Mesendoderm (in vitro differentiated cells): ENCODE measurements at regions not wholly inside any gene's neighbourhood (a gene's known extent, or its start where the extent isn't known, plus 50 kb on each side); places are given as distances from the start of the nearest gene placed in this dataset.

Experiments
- DNase-seq: peaks from one replicate; pipeline ENCODE4 v3.0.0; 2013
- H2AK5ac ChIP-seq: 2 replicates; pipeline ENCODE4 v1.6.1; 2013; ENCODE audit warnings: low read length, inconsistent platforms
- H2BK120ac ChIP-seq: 2 replicates; pipeline ENCODE4 v1.6.1; 2013; ENCODE audit warnings: low read depth, mild to moderate bottlenecking, low read length, moderate library complexity, mixed read lengths
- H2BK15ac ChIP-seq: replicated peaks from 2 replicates; pipeline ENCODE4 v1.6.1; 2013; ENCODE audit warnings: low read depth, mild to moderate bottlenecking, moderate library complexity
- H2BK5ac ChIP-seq: 2 replicates; pipeline ENCODE4 v1.6.1; 2013; ENCODE audit warnings: low read length, inconsistent platforms
- H3K18ac ChIP-seq: 2 replicates; pipeline ENCODE4 v1.6.1; 2013; ENCODE audit warnings: mild to moderate bottlenecking, low read length, mixed read lengths
- H3K23ac ChIP-seq: one replicate; pipeline ENCODE4 v1.6.1; 2013; ENCODE audit warnings: low read length
- H3K27ac ChIP-seq: 2 replicates; pipeline ENCODE4 v1.5.1; 2013; ENCODE audit warnings: low read depth, mild to moderate bottlenecking, inconsistent platforms, low read length, moderate library complexity
- H3K27me3 ChIP-seq: 2 replicates; pipeline ENCODE4 v1.6.1; 2013; ENCODE audit warnings: low read length, control low read depth, mild to moderate bottlenecking, inconsistent platforms; ENCODE audit not compliant: insufficient read depth, poor library complexity
- H3K36me3 ChIP-seq: 2 replicates; pipeline ENCODE4 v1.6.1; 2013; ENCODE audit warnings: low read length, inconsistent platforms; ENCODE audit not compliant: control insufficient read depth, insufficient read depth
- H3K4ac ChIP-seq: one replicate; pipeline ENCODE4 v1.6.1; 2013; ENCODE audit warnings: low read depth, mild to moderate bottlenecking, low read length, moderate library complexity
- H3K4me1 ChIP-seq: 2 replicates; pipeline ENCODE4 v1.6.1; 2013; ENCODE audit warnings: low read depth, low read length, inconsistent platforms; ENCODE audit not compliant: control insufficient read depth
- H3K4me2 ChIP-seq: 2 replicates; pipeline ENCODE4 v1.6.1; 2013; ENCODE audit warnings: low read length
- H3K4me3 ChIP-seq: 2 replicates; pipeline ENCODE4 v1.5.1; 2013; ENCODE audit warnings: mild to moderate bottlenecking, low read length
- H3K56ac ChIP-seq: one replicate; pipeline ENCODE4 v1.6.1; 2013; ENCODE audit warnings: low read length
- H3K79me1 ChIP-seq: 2 replicates; pipeline ENCODE4 v1.6.1; 2013; ENCODE audit warnings: low read length, inconsistent platforms
- H3K79me2 ChIP-seq: 2 replicates; pipeline ENCODE4 v1.6.1; 2013; ENCODE audit warnings: mild to moderate bottlenecking, low read length; ENCODE audit not compliant: control insufficient read depth, insufficient read depth
- H3K9ac ChIP-seq: 2 replicates; pipeline ENCODE4 v1.6.1; 2013; ENCODE audit warnings: low read length, inconsistent platforms
- H4K5ac ChIP-seq: one replicate; pipeline ENCODE4 v1.6.1; 2013; ENCODE audit warnings: low read length
- H4K8ac ChIP-seq: one replicate; pipeline ENCODE4 v1.6.1; 2013; ENCODE audit warnings: low read depth, mild to moderate bottlenecking, control low read depth, low read length, moderate library complexity
- WGBS: extraction: QIAGEN DNeasy Blood & Tissue Kit; methylation state at CpG from one replicate; pipeline ENCODE4 v1.1.7; 2013; ENCODE audit warnings: low lambda C conversion rate, missing lambda C conversion rate; ENCODE audit not compliant: insufficient coverage; ENCODE audit errors: extremely low coverage; 5-methylcytosine and 5-hydroxymethylcytosine counted together

GRCh38 chr1:193321242-193321840 lies 134.9 kb upstream of the B3GALT2 start:
- H2BK5ac ChIP-seq: no peak overlapping the region
- no peak overlapping the region for H3K4me2 ChIP-seq
- H3K79me1 ChIP-seq: no peaks in the 10 kb centered on the region
- H3K23ac ChIP-seq: no peak overlapping the region
- no CpG with 5 or more reads among the region's 2 CpGs for WGBS
- no peaks in the 10 kb centered on the region for H3K27me3 ChIP-seq
- H4K5ac ChIP-seq: no peak overlapping the region
- H3K4ac ChIP-seq: no peak overlapping the region
- no peaks in the 10 kb centered on the region for H3K79me2 ChIP-seq
- H4K8ac ChIP-seq: no peak overlapping the region
- H3K27ac ChIP-seq: no peak overlapping the region
- no peak overlapping the region for H3K18ac ChIP-seq
- H3K56ac ChIP-seq: no peak overlapping the region
- H3K4me1 ChIP-seq: no peaks in the 10 kb centered on the region
- no peaks in the 10 kb centered on the region for H3K36me3 ChIP-seq
- no peak for DNase-seq
- H3K9ac ChIP-seq: no peak overlapping the region
- H2AK5ac ChIP-seq: no peak overlapping the region
- no peak overlapping the region for H3K4me3 ChIP-seq
- H2BK120ac ChIP-seq: no peak overlapping the region
- H2BK15ac ChIP-seq: no peak overlapping the region

GRCh38 chr1:193320270-193320669 lies 133.9 kb upstream of the B3GALT2 start:
- H3K4me3 ChIP-seq: no peak overlapping the region
- H3K79me2 ChIP-seq: no peaks in the 10 kb centered on the region
- no peak overlapping the region for H2AK5ac ChIP-seq
- H2BK120ac ChIP-seq: no peak overlapping the region
- H3K9ac ChIP-seq: no peak overlapping the region
- DNase-seq: no peak
- H3K27me3 ChIP-seq: no peaks in the 10 kb centered on the region
- no peak overlapping the region for H3K4ac ChIP-seq
- H2BK5ac ChIP-seq: no peak overlapping the region
- no peaks in the 10 kb centered on the region for H3K4me1 ChIP-seq
- H3K27ac ChIP-seq: no peak overlapping the region
- no peak overlapping the region for H3K56ac ChIP-seq
- no peak overlapping the region for H3K4me2 ChIP-seq
- WGBS: no CpG with 5 or more reads among the region's 2 CpGs
- no peaks in the 10 kb centered on the region for H3K36me3 ChIP-seq
- H3K79me1 ChIP-seq: no peaks in the 10 kb centered on the region
- no peak overlapping the region for H2BK15ac ChIP-seq
- H3K23ac ChIP-seq: no peak overlapping the region
- no peak overlapping the region for H3K18ac ChIP-seq
- H4K5ac ChIP-seq: no peak overlapping the region
- H4K8ac ChIP-seq: no peak overlapping the region

- H3K4me2 ChIP-seq: no peak overlapping the region
- H3K4me3 ChIP-seq: no peak overlapping the region
- no peaks in the 10 kb centered on the region for H3K36me3 ChIP-seq
- no peak overlapping the region for H2BK15ac ChIP-seq
- no peak overlapping the region for H3K4ac ChIP-seq
- H3K18ac ChIP-seq: no peak overlapping the region
- H3K79me2 ChIP-seq: no peaks in the 10 kb centered on the region
- H3K56ac ChIP-seq: no peak overlapping the region
- H2BK120ac ChIP-seq: no peak overlapping the region
- no peak overlapping the region for H3K23ac ChIP-seq
- no peaks in the 10 kb centered on the region for H3K79me1 ChIP-seq
- H3K27ac ChIP-seq: no peak overlapping the region
- DNase-seq: no peak
- no peaks in the 10 kb centered on the region for H3K4me1 ChIP-seq
- H2BK5ac ChIP-seq: no peak overlapping the region
- no peaks in the 10 kb centered on the region for H3K27me3 ChIP-seq
- no peak overlapping the region for H2AK5ac ChIP-seq
- H4K5ac ChIP-seq: no peak overlapping the region
- H3K9ac ChIP-seq: no peak overlapping the region
- no peak overlapping the region for H4K8ac ChIP-seq
Measured at GRCh38 chr1:193318347-193318746, 131.9 kb upstream of the B3GALT2 start.

GRCh38 chr1:193313354-193314140 lies 127.1 kb upstream of the B3GALT2 start:
- H3K4me2 ChIP-seq: no peak overlapping the region
- no peak overlapping the region for H3K23ac ChIP-seq
- no peak overlapping the region for H3K9ac ChIP-seq
- no peaks in the 10 kb centered on the region for H3K79me2 ChIP-seq
- no peak overlapping the region for H2BK5ac ChIP-seq
- no CpG with 5 or more reads among the region's 15 CpGs for WGBS
- no peak overlapping the region for H2BK120ac ChIP-seq
- no peak overlapping the region for H3K56ac ChIP-seq
- H3K27ac ChIP-seq: no peak overlapping the region
- no peak overlapping the region for H3K18ac ChIP-seq
- no peak overlapping the region for H3K4ac ChIP-seq
- H4K8ac ChIP-seq: no peak overlapping the region
- H3K4me1 ChIP-seq: no peaks in the 10 kb centered on the region
- H3K36me3 ChIP-seq: no peaks in the 10 kb centered on the region
- no peak for DNase-seq
- no peak overlapping the region for H3K4me3 ChIP-seq
- H3K79me1 ChIP-seq: no peaks in the 10 kb centered on the region
- H4K5ac ChIP-seq: no peak overlapping the region
- H3K27me3 ChIP-seq: no peaks in the 10 kb centered on the region
- no peak overlapping the region for H2AK5ac ChIP-seq
- no peak overlapping the region for H2BK15ac ChIP-seq

GRCh38 chr1:193312432-193312831 lies 126.0 kb upstream of the B3GALT2 start:
- no peaks in the 10 kb centered on the region for H3K4me1 ChIP-seq
- no peak overlapping the region for H3K56ac ChIP-seq
- no peak overlapping the region for H2AK5ac ChIP-seq
- H3K18ac ChIP-seq: no peak overlapping the region
- H3K23ac ChIP-seq: no peak overlapping the region
- no peaks in the 10 kb centered on the region for H3K36me3 ChIP-seq
- no peak overlapping the region for H3K27ac ChIP-seq
- no peak for DNase-seq
- H3K9ac ChIP-seq: no peak overlapping the region
- H2BK5ac ChIP-seq: no peak overlapping the region
- H2BK15ac ChIP-seq: no peak overlapping the region
- no CpG with 5 or more reads among the region's 4 CpGs for WGBS
- H2BK120ac ChIP-seq: no peak overlapping the region
- no peak overlapping the region for H4K8ac ChIP-seq
- H3K27me3 ChIP-seq: no peaks in the 10 kb centered on the region
- no peak overlapping the region for H3K4ac ChIP-seq
- H3K79me2 ChIP-seq: no peaks in the 10 kb centered on the region
- H3K4me3 ChIP-seq: no peak overlapping the region
- H3K4me2 ChIP-seq: no peak overlapping the region
- no peaks in the 10 kb centered on the region for H3K79me1 ChIP-seq
- H4K5ac ChIP-seq: no peak overlapping the region
